Mononuclear cell (primary cell): ENCODE measurements at regions not wholly inside any gene's neighbourhood (a gene's known extent, or its start where the extent isn't known, plus 50 kb on each side); places are given as distances from the start of the nearest gene placed in this dataset.

Source experiments
- H3K27me3 ChIP-seq: 2 replicates; pipeline ENCODE4 v1.6.0; 2011; ENCODE audit warnings: low read length, control low read depth; ENCODE audit not compliant: insufficient read depth
- H3K4me1 ChIP-seq: 2 replicates; pipeline ENCODE4 v1.5.1; 2011; ENCODE audit warnings: mild to moderate bottlenecking, low read length, control low read depth; ENCODE audit not compliant: insufficient read depth
- H3K4me3 ChIP-seq: 2 replicates; pipeline ENCODE4 v1.5.1; 2011; ENCODE audit warnings: mild to moderate bottlenecking, low read length, moderate library complexity
- H3K9me3 ChIP-seq: 2 replicates; pipeline ENCODE4 v1.5.1; 2011; ENCODE audit warnings: low read depth, mild to moderate bottlenecking, control low read depth, low read length

- Histone ChIP-seq H3K4me3 (no peak overlapping the region), H3K27me3 (no peaks in the 10 kb centered on the region), H3K4me1 (no peaks in the 10 kb centered on the region), H3K9me3 (no peaks in the 10 kb centered on the region)
These were observed 166.4 kb upstream of the EOMES start for GRCh38 chr3:27888562-27888961.

DNA sequence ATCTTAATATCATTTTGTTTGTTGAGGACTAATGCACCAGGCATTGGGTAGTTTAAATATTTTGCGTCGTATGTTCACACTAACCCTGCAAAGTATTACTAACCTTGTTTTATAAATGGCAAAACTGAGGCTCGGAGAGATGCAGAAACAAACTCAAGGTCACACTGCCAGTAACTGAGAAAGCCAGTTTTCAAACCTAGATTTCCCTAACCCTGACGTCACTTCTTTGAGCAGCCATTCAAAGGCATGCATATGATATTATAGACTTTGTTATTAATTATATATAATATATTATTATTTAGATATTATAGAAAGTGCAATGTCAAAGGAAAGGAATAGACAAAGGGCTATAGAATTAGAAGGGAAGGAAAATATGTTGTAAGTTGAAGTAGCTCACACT is 167.6 kb upstream of the EOMES start:
- no peak overlapping the region for H3K4me3 ChIP-seq
- no peaks in the 10 kb centered on the region for H3K27me3 ChIP-seq
- no peaks in the 10 kb centered on the region for H3K9me3 ChIP-seq
- H3K4me1 ChIP-seq = no peaks in the 10 kb centered on the region

GRCh38 chr3:27900316-27900715 is 178.2 kb upstream of the EOMES start:
- H3K4me1 ChIP-seq = peaks cover 3% of the 10 kb centered on the region
- H3K4me3 ChIP-seq = no peak overlapping the region
- no peaks in the 10 kb centered on the region for H3K27me3 ChIP-seq
- H3K9me3 ChIP-seq = no peaks in the 10 kb centered on the region

GRCh38 chr3:27903446-27903845 is 181.3 kb upstream of the EOMES start:
- Histone ChIP-seq H3K27me3 (no peaks in the 10 kb centered on the region), H3K4me3 (no peak overlapping the region), H3K4me1 (peaks cover 8% of the 10 kb centered on the region), H3K9me3 (no peaks in the 10 kb centered on the region)

GRCh38 chr3:27905625-27906024 is 183.5 kb upstream of the EOMES start:
- Histone ChIP-seq H3K4me1 (peaks cover 8% of the 10 kb centered on the region), H3K9me3 (no peaks in the 10 kb centered on the region), H3K27me3 (no peaks in the 10 kb centered on the region), H3K4me3 (no peak overlapping the region)

GRCh38 chr3:27907148-27907547 is 185.0 kb upstream of the EOMES start:
- Histone ChIP-seq H3K4me3 (no peak overlapping the region), H3K27me3 (no peaks in the 10 kb centered on the region), H3K9me3 (no peaks in the 10 kb centered on the region), H3K4me1 (peaks cover 8% of the 10 kb centered on the region)

- H3K27me3 ChIP-seq = no peaks in the 10 kb centered on the region
- H3K9me3 ChIP-seq = no peaks in the 10 kb centered on the region
These were observed 185.8 kb upstream of the EOMES start for GRCh38 chr3:27907929-27908328.

GRCh38 chr3:27910456-27910855 is 188.3 kb upstream of the EOMES start:
- H3K4me3 ChIP-seq = no peak overlapping the region
- H3K4me1 ChIP-seq = peaks cover 4% of the 10 kb centered on the region
- H3K27me3 ChIP-seq = no peaks in the 10 kb centered on the region
- no peaks in the 10 kb centered on the region for H3K9me3 ChIP-seq

More at GRCh38 chr3:27907929-27908328, 185.8 kb upstream of the EOMES start:
- Histone ChIP-seq H3K4me3 (no peak overlapping the region), H3K4me1 (peaks cover 8% of the 10 kb centered on the region)

- Histone ChIP-seq H3K27me3 (no peaks in the 10 kb centered on the region), H3K9me3 (no peaks in the 10 kb centered on the region), H3K4me3 (no peak overlapping the region), H3K4me1 (no peaks in the 10 kb centered on the region)
These were observed 192.1 kb upstream of the EOMES start for GRCh38 chr3:27914199-27914598.

GRCh38 chr3:27923349-27924068 is 201.4 kb upstream of the EOMES start:
- no peaks in the 10 kb centered on the region for H3K27me3 ChIP-seq
- H3K4me3 ChIP-seq = no peak overlapping the region
- no peaks in the 10 kb centered on the region for H3K4me1 ChIP-seq
- no peaks in the 10 kb centered on the region for H3K9me3 ChIP-seq

DNA sequence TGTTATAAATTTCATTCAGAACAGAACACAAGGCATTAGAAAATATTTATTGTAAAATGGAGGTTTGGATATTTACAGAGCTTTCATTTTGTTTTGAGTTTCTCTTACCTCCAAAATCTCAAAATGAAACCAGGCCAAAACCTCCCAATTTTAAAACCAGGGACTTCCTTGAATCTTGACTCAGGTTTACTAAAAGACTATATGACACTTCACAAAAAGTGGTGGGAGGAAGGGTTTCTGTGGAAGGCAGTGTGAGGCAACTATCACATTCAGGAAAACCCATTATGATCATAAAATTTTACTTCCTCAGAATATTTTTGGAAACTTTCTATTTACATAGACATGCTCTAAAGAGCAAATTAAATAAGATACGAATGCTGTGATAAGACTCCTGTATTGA is 205.8 kb upstream of the EOMES start:
- no peaks in the 10 kb centered on the region for H3K4me1 ChIP-seq
- H3K9me3 ChIP-seq = no peaks in the 10 kb centered on the region
- H3K4me3 ChIP-seq = no peak overlapping the region

GRCh38 chr3:27930052-27930602 is 208.0 kb upstream of the EOMES start:
- Histone ChIP-seq H3K4me3 (no peak overlapping the region), H3K27me3 (no peaks in the 10 kb centered on the region), H3K9me3 (no peaks in the 10 kb centered on the region), H3K4me1 (no peaks in the 10 kb centered on the region)

More for the DNA sequence above, 205.8 kb upstream of the EOMES start:
- H3K27me3 ChIP-seq = no peaks in the 10 kb centered on the region

- no peaks in the 10 kb centered on the region for H3K9me3 ChIP-seq
These were observed 213.4 kb upstream of the EOMES start for GRCh38 chr3:27935492-27935891.

GRCh38 chr3:27939521-27939920 is 217.4 kb upstream of the EOMES start:
- H3K4me3 ChIP-seq = no peak overlapping the region
- no peaks in the 10 kb centered on the region for H3K9me3 ChIP-seq
- H3K27me3 ChIP-seq = no peaks in the 10 kb centered on the region
- H3K4me1 ChIP-seq = no peaks in the 10 kb centered on the region

More at GRCh38 chr3:27935492-27935891, 213.4 kb upstream of the EOMES start:
- H3K27me3 ChIP-seq = no peaks in the 10 kb centered on the region
- no peaks in the 10 kb centered on the region for H3K4me1 ChIP-seq
- no peak overlapping the region for H3K4me3 ChIP-seq

- no peak overlapping the region for H3K4me3 ChIP-seq
- no peaks in the 10 kb centered on the region for H3K4me1 ChIP-seq
- H3K9me3 ChIP-seq = no peaks in the 10 kb centered on the region
- no peaks in the 10 kb centered on the region for H3K27me3 ChIP-seq
These were observed 217.8 kb upstream of the EOMES start for GRCh38 chr3:27939940-27940339.

DNA sequence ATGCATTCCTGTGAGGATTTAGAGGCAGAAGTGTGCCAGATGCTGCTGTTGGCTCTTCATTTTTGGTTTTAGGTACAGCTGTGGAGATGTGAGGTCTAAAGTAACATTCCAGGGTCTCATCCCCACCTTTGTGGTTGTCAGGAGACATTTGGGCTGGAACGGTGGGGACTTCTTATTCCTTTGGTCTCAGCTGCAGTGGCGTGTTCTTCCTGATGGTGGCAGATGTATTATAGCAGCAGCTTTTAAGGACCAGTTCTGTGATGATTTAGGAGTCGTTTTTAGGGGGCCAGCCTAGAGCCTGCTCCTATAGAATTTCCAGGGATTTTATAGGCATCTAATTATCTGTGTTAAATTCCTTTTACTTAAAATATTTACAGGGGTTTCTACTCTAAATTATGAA is 221.0 kb upstream of the EOMES start:
- Histone ChIP-seq H3K9me3 (no peaks in the 10 kb centered on the region), H3K27me3 (no peaks in the 10 kb centered on the region), H3K4me3 (no peak overlapping the region), H3K4me1 (no peaks in the 10 kb centered on the region)
